Kidney epithelial cell (primary cell): ENCODE measurements at regions not wholly inside any gene's neighbourhood (a gene's known extent, or its start where the extent isn't known, plus 50 kb on each side); places are given as distances from the start of the nearest gene placed in this dataset.

ENCODE experiments used
- DNase-seq: peaks from one replicate; pipeline ENCODE4 v3.0.0-alpha.2; 2010; ENCODE audit warnings: low read depth
- H3K27me3 ChIP-seq: 2 replicates; pipeline ENCODE4 v1.6.0; 2011; ENCODE audit warnings: low read length; ENCODE audit not compliant: control insufficient read depth, insufficient read depth
- H3K36me3 ChIP-seq: 2 replicates; pipeline ENCODE4 v1.5.1; 2011; ENCODE audit warnings: low read length; ENCODE audit not compliant: control insufficient read depth, insufficient read depth
- H3K4me3 ChIP-seq: 2 replicates; pipeline ENCODE4 v1.5.1; 2011; ENCODE audit warnings: low read depth, mild to moderate bottlenecking, control low read depth, low read length
- TF ChIP-seq, protein P1 (sequence below): IDR thresholded peaks from 2 replicates; pipeline ENCODE4 v1.5.1; 2011; ENCODE audit warnings: mild to moderate bottlenecking, moderate library complexity, low read length, control low read depth, inconsistent platforms; ENCODE audit not compliant: insufficient read depth, poor library complexity, severe bottlenecking

DNA sequence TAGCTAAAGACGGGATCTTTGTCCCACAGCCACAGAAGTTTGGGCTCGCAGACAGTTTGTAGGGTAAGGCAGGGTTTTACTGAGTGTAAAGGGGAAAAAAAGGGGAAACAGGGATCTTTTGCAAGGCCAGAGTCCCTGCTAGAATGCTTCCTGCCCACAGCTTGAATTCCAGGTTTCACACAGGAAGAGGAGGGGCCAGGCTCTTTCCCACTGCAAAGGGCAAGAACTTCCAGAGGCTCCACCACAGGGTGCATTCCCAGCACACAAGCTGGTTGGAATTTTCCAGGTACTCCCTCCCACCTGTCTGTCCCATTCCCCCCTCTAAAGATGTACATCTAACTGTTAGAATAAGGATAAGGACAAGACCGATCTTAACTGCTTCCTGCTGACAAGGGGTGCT lies 1126.9 kb downstream of the KCNT2 start:
- TF ChIP-seq, protein P1, sequence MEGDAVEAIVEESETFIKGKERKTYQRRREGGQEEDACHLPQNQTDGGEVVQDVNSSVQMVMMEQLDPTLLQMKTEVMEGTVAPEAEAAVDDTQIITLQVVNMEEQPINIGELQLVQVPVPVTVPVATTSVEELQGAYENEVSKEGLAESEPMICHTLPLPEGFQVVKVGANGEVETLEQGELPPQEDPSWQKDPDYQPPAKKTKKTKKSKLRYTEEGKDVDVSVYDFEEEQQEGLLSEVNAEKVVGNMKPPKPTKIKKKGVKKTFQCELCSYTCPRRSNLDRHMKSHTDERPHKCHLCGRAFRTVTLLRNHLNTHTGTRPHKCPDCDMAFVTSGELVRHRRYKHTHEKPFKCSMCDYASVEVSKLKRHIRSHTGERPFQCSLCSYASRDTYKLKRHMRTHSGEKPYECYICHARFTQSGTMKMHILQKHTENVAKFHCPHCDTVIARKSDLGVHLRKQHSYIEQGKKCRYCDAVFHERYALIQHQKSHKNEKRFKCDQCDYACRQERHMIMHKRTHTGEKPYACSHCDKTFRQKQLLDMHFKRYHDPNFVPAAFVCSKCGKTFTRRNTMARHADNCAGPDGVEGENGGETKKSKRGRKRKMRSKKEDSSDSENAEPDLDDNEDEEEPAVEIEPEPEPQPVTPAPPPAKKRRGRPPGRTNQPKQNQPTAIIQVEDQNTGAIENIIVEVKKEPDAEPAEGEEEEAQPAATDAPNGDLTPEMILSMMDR = no peak
- DNase-seq = no peak
- no peak overlapping the region for H3K4me3 ChIP-seq
- H3K27me3 ChIP-seq = no peaks in the 10 kb centered on the region
- no peaks in the 10 kb centered on the region for H3K36me3 ChIP-seq

DNA sequence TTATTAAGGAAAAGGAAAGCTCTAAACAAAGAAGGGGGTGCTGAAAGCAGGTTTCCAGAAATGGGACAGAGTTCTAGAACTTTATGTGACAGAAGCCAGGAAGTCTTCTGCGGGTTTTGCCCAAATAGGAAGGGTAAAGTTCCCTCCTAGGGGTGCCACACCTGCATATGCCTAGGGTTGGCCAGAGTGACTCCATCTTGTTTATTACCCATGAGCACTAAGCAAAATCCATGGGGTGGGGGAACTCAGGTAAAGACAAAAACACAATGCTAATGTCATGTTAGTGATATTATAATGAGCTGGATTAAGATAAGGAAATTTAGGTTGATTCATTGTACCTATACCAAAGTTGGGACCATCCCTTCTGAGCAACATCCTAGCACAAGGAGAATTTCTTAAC lies 1132.7 kb downstream of the KCNT2 start:
- H3K36me3 ChIP-seq = no peaks in the 10 kb centered on the region
- DNase-seq = no peak
- H3K4me3 ChIP-seq = no peak overlapping the region
- TF ChIP-seq, protein P1 = no peak
- H3K27me3 ChIP-seq = no peaks in the 10 kb centered on the region

DNA sequence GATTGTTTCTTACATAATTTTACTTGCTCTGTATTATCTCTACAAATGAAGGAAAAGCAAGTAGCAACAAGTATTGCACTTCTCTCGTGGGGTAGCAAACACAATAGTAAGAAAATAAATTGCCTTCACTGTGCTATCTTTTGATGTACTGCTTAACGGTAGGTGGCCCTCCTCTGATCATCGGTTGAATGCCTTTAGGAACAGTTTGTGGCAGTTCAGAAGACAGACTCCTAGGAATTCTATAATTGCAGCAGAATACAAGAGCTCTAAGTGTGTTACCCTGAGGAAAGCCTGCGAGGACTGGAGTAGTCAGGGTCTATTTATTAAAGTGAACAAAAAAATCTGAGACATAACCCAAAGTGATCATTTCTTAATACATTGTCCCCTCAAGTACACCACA lies 1135.9 kb downstream of the KCNT2 start:
- H3K27me3 ChIP-seq = no peaks in the 10 kb centered on the region
- TF ChIP-seq, protein P1 = no peak
- no peak overlapping the region for H3K4me3 ChIP-seq
- DNase-seq = no peak
- H3K36me3 ChIP-seq = no peaks in the 10 kb centered on the region

DNA sequence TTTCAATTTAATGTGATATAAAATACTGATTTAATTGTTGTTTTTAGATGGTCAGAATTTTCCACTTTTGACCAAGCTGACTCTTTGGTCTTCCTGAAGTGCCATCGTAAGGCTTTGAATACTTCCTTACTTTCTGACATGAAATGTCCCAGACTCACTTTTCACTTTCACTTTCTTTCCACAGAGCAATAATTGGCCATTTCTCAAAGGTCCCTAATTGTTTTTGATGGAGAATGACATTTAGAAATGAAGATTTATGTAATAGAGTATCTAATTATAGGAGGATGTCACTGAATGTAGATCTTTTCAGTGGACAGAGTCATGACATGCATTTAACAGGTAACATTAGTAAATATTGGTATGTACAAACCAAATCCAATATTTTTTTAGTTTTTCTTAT lies 1141.6 kb downstream of the KCNT2 start:
- TF ChIP-seq, protein P1 = no peak
- DNase-seq = no peak
- H3K4me3 ChIP-seq = no peak overlapping the region

DNA sequence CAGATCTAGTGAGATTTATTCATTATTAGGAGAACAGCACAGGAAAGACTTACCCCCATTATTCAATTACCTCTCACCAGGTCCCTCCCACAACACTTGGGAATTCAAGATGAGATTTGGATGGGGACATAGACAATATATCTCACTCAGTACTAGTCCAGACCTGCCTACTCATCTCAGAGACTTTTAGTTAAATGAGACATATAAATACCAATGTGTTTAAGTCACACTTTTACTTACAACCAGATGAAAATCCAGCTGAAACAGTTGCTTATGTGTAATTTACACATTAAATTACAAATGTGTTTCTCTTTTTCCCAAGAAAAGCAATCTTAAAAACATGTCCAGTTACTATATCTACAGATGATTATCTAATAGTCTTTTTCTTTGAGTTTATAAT lies 1145.6 kb downstream of the KCNT2 start:
- DNase-seq = no peak
- Histone ChIP-seq H3K36me3 (no peaks in the 10 kb centered on the region), H3K4me3 (no peak overlapping the region), H3K27me3 (no peaks in the 10 kb centered on the region)
- TF ChIP-seq, protein P1 = no peak

More for the DNA sequence above, 1141.6 kb downstream of the KCNT2 start:
- Histone ChIP-seq H3K27me3 (no peaks in the 10 kb centered on the region), H3K36me3 (no peaks in the 10 kb centered on the region)

DNA sequence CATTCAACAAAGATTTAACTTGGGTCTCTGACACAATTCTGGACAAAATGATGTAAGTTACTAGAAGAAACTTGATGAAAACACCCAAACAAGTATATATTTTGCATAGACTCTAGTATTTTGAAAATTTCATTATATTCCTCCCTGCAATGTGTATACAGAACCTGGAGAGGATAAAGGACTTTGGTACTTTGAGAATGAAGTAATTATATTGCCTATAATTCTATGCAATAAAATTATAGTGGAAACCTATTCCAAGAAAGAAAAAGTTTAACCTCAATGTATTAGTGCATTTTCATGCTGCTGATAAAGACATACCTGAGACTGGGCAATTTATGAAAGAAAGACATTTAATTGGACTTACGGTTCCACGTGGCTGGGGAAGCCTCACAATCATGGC lies 1146.1 kb downstream of the KCNT2 start:
- TF ChIP-seq, protein P1 = no peak
- DNase-seq = no peak
- H3K27me3 ChIP-seq = no peaks in the 10 kb centered on the region
- no peak overlapping the region for H3K4me3 ChIP-seq
- no peaks in the 10 kb centered on the region for H3K36me3 ChIP-seq
